Neural progenitor cell (in vitro differentiated cells): ENCODE measurements at regions not wholly inside any gene's neighbourhood (a gene's known extent, or its start where the extent isn't known, plus 50 kb on each side); places are given as distances from the start of the nearest gene placed in this dataset.
A peak's percentile ranks its signal among the peaks of the same experiment; 100 is the strongest.

Experiments
- DNase-seq: peaks from one replicate; pipeline ENCODE4 v3.0.0-alpha.2; 2016; ENCODE audit warnings: low spot score
- H2AFZ ChIP-seq: fragments of 200-600 bp; sonication (generic); replicated peaks from 2 replicates; pipeline ENCODE4 v1.6.1; 2016; ENCODE audit warnings: antibody characterized with exemption
- H3F3A ChIP-seq: fragments of 200-600 bp; sonication (generic); 2 replicates; pipeline ENCODE4 v1.6.1; 2016; ENCODE audit warnings: antibody characterized with exemption, low read depth
- H3K27ac ChIP-seq: fragments of 200-600 bp; sonication (generic); 2 replicates; pipeline ENCODE4 v1.5.1; 2016; ENCODE audit warnings: mild to moderate bottlenecking
- H3K27me3 ChIP-seq: fragments of 200-600 bp; sonication (generic); 2 replicates; pipeline ENCODE4 v1.6.1; 2016; ENCODE audit warnings: mild to moderate bottlenecking, moderate library complexity
- H3K36me3 ChIP-seq: fragments of 200-600 bp; sonication (generic); 2 replicates; pipeline ENCODE4 v1.5.1; 2016
- H3K4me1 ChIP-seq: fragments of 200-600 bp; sonication (generic); 2 replicates; pipeline ENCODE4 v1.6.1; 2016; ENCODE audit warnings: mixed run types
- H3K4me2 ChIP-seq: fragments of 200-600 bp; sonication (generic); 2 replicates; pipeline ENCODE4 v1.6.1; 2016
- H3K4me3 ChIP-seq: fragments of 200-600 bp; sonication (generic); 2 replicates; pipeline ENCODE4 v1.5.1; 2016
- H3K79me2 ChIP-seq: fragments of 200-600 bp; sonication (generic); 2 replicates; pipeline ENCODE4 v1.6.1; 2016; ENCODE audit warnings: low read depth
- H3K9ac ChIP-seq: fragments of 200-600 bp; sonication (generic); 2 replicates; pipeline ENCODE4 v1.6.1; 2016
- H3K9me3 ChIP-seq: fragments of 200-600 bp; sonication (generic); 2 replicates; pipeline ENCODE4 v1.5.1; 2016; ENCODE audit warnings: low read depth
- H4K20me1 ChIP-seq: fragments of 200-600 bp; sonication (generic); 2 replicates; pipeline ENCODE4 v1.6.1; 2016; ENCODE audit warnings: low read depth
- H3K27ac Mint-ChIP-seq: 3 replicates; pipeline ENCODE4 v1.8.0; 2021; ENCODE audit warnings: mixed read lengths
- H3K27me3 Mint-ChIP-seq: 2 replicates; pipeline ENCODE4 v1.8.0; 2022; ENCODE audit warnings: low read depth, mild to moderate bottlenecking, inconsistent platforms, moderate library complexity, mixed read lengths; ENCODE audit not compliant: insufficient read depth
- H3K36me3 Mint-ChIP-seq: 3 replicates; pipeline ENCODE4 v1.8.0; 2021; ENCODE audit warnings: mixed read lengths
- H3K4me1 Mint-ChIP-seq: 3 replicates; pipeline ENCODE4 v1.8.0; 2021; ENCODE audit warnings: mixed read lengths
- H3K4me3 Mint-ChIP-seq: 3 replicates; pipeline ENCODE4 v1.8.0; 2021; ENCODE audit warnings: mild to moderate bottlenecking, moderate library complexity, mixed read lengths
- H3K9me3 Mint-ChIP-seq: 3 replicates; pipeline ENCODE4 v1.8.0; 2020; ENCODE audit warnings: mixed read lengths
- EZH2 ChIP-seq: fragments of 200-600 bp; sonication (generic); IDR thresholded peaks from 2 replicates; pipeline ENCODE4 v1.6.1; 2017; ENCODE audit warnings: antibody characterized with exemption, mild to moderate bottlenecking, moderate library complexity
- EZH2phosphoT487 ChIP-seq: fragments of 200-600 bp; sonication (generic); IDR thresholded peaks from 2 replicates; pipeline ENCODE4 v1.6.1; 2017; ENCODE audit warnings: antibody characterized with exemption
- TF ChIP-seq, protein P1 (sequence below): fragments of 200-600 bp; sonication (generic); IDR thresholded peaks from 2 replicates; pipeline ENCODE4 v1.5.1; 2017; ENCODE audit warnings: antibody characterized with exemption, mild to moderate bottlenecking

DNA sequence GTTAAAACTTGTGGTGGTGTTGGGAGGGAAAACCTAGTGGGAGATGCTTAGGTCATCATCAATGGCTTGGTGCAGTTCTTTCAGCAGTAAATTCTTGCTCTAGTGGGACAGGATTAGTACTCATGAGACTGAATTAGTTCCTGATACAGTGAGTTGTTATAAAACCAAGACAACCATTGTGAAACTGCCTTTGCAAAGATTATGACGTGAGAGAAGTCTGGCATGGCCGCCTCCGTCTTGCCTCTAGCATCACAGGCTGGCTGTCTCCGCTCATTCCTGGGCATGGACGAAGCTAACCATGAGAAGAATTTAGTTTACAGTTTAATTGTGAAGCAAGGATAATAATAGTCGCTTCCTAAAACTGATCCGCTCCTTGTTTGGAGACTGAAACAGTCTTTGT, 186.4 kb downstream of the KIF20B start:
- Histone ChIP-seq H3K4me2 (no peak overlapping the region), H3K4me1 (peaks cover 11% of the 10 kb centered on the region), H3K36me3 (no peaks in the 10 kb centered on the region), H3K9ac (no peak overlapping the region), H2AFZ (peak overlapping the region; percentile 37), H3K79me2 (no peaks in the 10 kb centered on the region), H3K27me3 (no peaks in the 10 kb centered on the region), H3F3A (no peaks in the 10 kb centered on the region), H4K20me1 (no peaks in the 10 kb centered on the region), H3K27ac (no peak overlapping the region), H3K9me3 (no peaks in the 10 kb centered on the region), H3K4me3 (no peak overlapping the region)
- Mint-ChIP-seq H3K36me3 (no peaks in the 10 kb centered on the region), H3K4me1 (peaks cover 7% of the 10 kb centered on the region), H3K27me3 (no peaks in the 10 kb centered on the region), H3K9me3 (no peaks in the 10 kb centered on the region), H3K27ac (no peak overlapping the region), H3K4me3 (no peak overlapping the region)
- TF ChIP-seq, protein P1, sequence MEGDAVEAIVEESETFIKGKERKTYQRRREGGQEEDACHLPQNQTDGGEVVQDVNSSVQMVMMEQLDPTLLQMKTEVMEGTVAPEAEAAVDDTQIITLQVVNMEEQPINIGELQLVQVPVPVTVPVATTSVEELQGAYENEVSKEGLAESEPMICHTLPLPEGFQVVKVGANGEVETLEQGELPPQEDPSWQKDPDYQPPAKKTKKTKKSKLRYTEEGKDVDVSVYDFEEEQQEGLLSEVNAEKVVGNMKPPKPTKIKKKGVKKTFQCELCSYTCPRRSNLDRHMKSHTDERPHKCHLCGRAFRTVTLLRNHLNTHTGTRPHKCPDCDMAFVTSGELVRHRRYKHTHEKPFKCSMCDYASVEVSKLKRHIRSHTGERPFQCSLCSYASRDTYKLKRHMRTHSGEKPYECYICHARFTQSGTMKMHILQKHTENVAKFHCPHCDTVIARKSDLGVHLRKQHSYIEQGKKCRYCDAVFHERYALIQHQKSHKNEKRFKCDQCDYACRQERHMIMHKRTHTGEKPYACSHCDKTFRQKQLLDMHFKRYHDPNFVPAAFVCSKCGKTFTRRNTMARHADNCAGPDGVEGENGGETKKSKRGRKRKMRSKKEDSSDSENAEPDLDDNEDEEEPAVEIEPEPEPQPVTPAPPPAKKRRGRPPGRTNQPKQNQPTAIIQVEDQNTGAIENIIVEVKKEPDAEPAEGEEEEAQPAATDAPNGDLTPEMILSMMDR = no peak
- TF ChIP-seq EZH2 (no peak), EZH2phosphoT487 (no peak)
- DNase-seq = no peak

DNA sequence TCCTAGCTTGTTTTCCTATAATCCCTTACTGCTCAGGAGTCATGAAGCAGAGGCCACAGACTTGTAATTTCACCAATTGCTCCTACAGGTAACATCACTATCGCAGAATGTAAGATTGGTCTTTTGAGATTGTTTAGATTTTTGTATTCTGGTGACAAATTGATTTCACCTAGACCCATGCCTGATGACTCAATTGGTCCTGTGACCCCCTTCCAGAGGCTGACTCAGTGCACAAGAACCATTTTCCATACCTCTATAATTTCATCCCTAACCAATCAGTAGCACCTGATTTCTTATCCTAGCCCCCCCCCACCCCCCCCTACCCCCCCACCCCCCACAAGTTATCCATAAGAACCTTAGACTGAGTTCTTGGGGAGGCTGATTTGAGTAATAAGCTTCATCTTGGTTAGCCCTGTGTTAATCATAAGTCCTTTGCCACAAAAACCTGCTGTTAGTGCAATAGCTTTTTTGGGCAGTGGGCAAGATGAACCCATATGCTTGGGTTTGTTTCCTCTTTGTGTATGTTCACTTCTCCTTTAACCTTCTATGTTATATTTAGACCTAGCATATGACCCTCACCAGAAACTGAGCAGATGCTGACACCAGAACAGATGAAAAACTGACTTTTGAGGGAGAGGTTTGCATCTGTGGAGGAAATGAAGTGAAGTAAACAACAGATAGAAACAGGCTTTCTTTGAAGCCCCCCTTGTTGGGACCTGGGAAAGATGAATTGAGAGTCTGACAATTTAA, 187.1 kb downstream of the KIF20B start:
- Histone ChIP-seq H3K79me2 (no peaks in the 10 kb centered on the region), H4K20me1 (no peaks in the 10 kb centered on the region), H3K4me2 (no peak overlapping the region), H3K9me3 (no peaks in the 10 kb centered on the region), H3K27me3 (no peaks in the 10 kb centered on the region), H3F3A (no peaks in the 10 kb centered on the region), H3K4me3 (no peak overlapping the region), H3K4me1 (peaks cover 11% of the 10 kb centered on the region), H2AFZ (peak overlapping the region; percentile 37), H3K9ac (no peak overlapping the region), H3K36me3 (no peaks in the 10 kb centered on the region), H3K27ac (no peak overlapping the region)
- Mint-ChIP-seq H3K4me1 (peaks cover 7% of the 10 kb centered on the region), H3K36me3 (no peaks in the 10 kb centered on the region), H3K4me3 (no peak overlapping the region), H3K9me3 (no peaks in the 10 kb centered on the region), H3K27me3 (no peaks in the 10 kb centered on the region), H3K27ac (no peak overlapping the region)
- TF ChIP-seq EZH2phosphoT487 (no peak), EZH2 (no peak)
- TF ChIP-seq, protein P1 = no peak
- no peak for DNase-seq

DNA sequence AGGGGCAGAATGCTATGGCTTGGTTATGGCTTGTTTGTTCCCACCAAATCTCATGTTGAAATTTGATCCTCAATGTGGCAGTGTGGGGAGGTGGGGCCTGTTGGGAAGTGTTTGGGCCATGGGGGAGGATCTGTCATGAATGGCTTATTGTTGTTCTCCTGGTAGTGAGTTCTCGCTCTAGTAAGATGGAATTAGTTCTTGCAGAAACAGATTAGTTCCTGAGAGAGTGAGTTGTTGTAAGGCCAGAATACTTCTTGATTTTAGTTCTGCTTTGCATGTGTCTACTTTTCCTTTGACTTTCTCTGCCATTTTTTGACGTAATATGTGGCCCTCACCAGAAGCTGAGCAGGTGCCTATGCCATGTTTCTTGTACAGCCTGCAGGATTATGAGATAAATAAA, 188.2 kb downstream of the KIF20B start:
- H3K27ac ChIP-seq = no peak overlapping the region
- DNase-seq = peak; percentile 5
- Mint-ChIP-seq H3K36me3 (no peaks in the 10 kb centered on the region), H3K9me3 (no peaks in the 10 kb centered on the region), H3K4me3 (no peak overlapping the region), H3K27ac (no peak overlapping the region), H3K27me3 (no peaks in the 10 kb centered on the region), H3K4me1 (peaks cover 7% of the 10 kb centered on the region)
- TF ChIP-seq EZH2 = no peak
- TF ChIP-seq, protein P1 = no peak
- TF ChIP-seq EZH2phosphoT487 = no peak
- no peaks in the 10 kb centered on the region for H3K9me3 ChIP-seq
- no peak overlapping the region for H3K4me2 ChIP-seq
- H4K20me1 ChIP-seq = no peaks in the 10 kb centered on the region
- H3K27me3 ChIP-seq = no peaks in the 10 kb centered on the region
- peaks cover 11% of the 10 kb centered on the region for H3K4me1 ChIP-seq
- no peaks in the 10 kb centered on the region for H3K79me2 ChIP-seq
- no peak overlapping the region for H2AFZ ChIP-seq
- H3K4me3 ChIP-seq = no peak overlapping the region
- H3K9ac ChIP-seq = no peak overlapping the region
- no peaks in the 10 kb centered on the region for H3F3A ChIP-seq
- no peaks in the 10 kb centered on the region for H3K36me3 ChIP-seq
